ENCODE measurements at regions not wholly inside any gene's neighbourhood (a gene's known extent, or its start where the extent isn't known, plus 50 kb on each side); places are given as distances from the start of the nearest gene placed in this dataset.

DNA sequence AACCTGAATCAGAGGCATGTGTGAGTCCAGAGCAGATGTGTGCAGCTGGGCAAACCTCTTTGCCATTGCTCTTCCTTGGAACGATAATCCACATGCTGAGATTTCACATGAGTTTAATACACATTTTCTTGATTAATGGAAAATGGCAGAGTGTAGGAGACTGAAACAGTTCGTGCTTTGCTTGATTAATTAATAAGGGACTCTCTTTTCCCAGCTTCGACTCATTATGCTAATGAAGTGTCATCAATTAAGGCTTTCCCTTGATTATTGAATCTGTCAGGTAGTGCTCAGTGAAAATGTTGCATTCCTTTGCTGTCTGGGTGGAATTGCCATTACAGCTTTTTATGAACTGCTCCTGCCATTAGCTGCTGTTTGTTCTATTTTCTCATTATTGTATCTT is 487.7 kb upstream of the NOVA1 start:
- intact Hi-C loops (cut with DNase I): no loop called here
- TF ChIP-seq, protein P1, sequence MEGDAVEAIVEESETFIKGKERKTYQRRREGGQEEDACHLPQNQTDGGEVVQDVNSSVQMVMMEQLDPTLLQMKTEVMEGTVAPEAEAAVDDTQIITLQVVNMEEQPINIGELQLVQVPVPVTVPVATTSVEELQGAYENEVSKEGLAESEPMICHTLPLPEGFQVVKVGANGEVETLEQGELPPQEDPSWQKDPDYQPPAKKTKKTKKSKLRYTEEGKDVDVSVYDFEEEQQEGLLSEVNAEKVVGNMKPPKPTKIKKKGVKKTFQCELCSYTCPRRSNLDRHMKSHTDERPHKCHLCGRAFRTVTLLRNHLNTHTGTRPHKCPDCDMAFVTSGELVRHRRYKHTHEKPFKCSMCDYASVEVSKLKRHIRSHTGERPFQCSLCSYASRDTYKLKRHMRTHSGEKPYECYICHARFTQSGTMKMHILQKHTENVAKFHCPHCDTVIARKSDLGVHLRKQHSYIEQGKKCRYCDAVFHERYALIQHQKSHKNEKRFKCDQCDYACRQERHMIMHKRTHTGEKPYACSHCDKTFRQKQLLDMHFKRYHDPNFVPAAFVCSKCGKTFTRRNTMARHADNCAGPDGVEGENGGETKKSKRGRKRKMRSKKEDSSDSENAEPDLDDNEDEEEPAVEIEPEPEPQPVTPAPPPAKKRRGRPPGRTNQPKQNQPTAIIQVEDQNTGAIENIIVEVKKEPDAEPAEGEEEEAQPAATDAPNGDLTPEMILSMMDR (IDR thresholded peaks at IDR 0.05): no peak
- TF ChIP-seq POLR2A (IDR thresholded peaks at IDR 0.05): no peak
- 67 to 74% methylated on average over 3 of the region's 3 CpGs for WGBS, 2 donors
- Histone ChIP-seq H3K4me1 (no peaks in the 10 kb centered on the region), H3K4me3 (replicated peaks in 1 of 3) (no peak overlapping the region), H3K9me3 (no peaks in the 10 kb centered on the region), H3K36me3 (no peaks in the 10 kb centered on the region), H3K27me3 (no peaks in the 10 kb centered on the region), H3K27ac (no peak overlapping the region)
- no peak for DNase-seq

DNA sequence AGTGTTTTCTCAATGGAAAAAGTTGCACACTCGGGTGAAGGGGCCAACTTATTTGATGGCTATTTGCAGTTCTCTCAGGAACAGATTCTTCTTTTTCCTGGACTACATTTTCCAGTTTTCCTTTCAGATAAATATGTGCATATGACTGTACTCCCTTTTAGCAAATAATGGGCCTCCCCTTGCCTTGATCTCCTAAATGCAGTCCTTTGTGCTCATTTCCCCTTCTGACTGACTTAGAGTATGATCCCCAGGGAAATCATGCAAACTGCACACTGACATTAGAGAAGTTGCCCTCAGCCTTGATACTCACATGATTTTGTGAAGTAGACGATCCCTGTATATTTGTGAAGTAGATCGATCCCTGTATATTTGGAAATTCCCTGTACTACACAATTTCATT is 492.9 kb upstream of the NOVA1 start:
- no peak overlapping the region for H3K4me3 ChIP-seq (replicated peaks in 1 of 3)
- no peaks in the 10 kb centered on the region for H3K27me3 ChIP-seq
- WGBS, 2 donors: 77 to 82% methylated on average over 3 of the region's 3 CpGs
- no peaks in the 10 kb centered on the region for H3K4me1 ChIP-seq
- no peak for DNase-seq
- intact Hi-C loops (cut with DNase I): no loop called here
- no peak overlapping the region for H3K27ac ChIP-seq
- no peak for TF ChIP-seq POLR2A (IDR thresholded peaks at IDR 0.05)
- TF ChIP-seq, protein P1 (IDR thresholded peaks at IDR 0.05): no peak
- H3K9me3 ChIP-seq: no peaks in the 10 kb centered on the region
- no peaks in the 10 kb centered on the region for H3K36me3 ChIP-seq

DNA sequence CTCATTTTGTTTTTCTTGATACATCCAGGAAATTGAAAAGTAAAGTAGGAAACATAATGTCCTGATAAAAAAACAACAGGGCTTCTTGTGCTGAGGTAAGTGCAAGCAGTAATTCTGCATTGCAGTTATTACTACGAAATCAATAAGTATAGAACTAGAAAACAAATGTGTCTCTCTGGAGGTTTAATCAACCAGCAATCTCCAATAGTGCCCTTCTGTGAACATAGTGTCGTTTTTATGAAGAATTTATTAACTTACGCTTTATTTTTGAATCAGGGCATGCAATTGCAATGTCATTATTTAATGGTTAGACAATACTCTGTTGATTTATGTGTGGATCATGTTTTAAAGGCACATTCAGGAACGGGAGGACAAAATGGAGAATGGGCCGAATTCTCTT is 494.1 kb upstream of the NOVA1 start:
- Histone ChIP-seq H3K4me1 (no peaks in the 10 kb centered on the region), H3K27me3 (no peaks in the 10 kb centered on the region), H3K27ac (no peak overlapping the region), H3K4me3 (replicated peaks in 1 of 3) (no peak overlapping the region), H3K36me3 (no peaks in the 10 kb centered on the region), H3K9me3 (no peaks in the 10 kb centered on the region)
- TF ChIP-seq, protein P1 (IDR thresholded peaks at IDR 0.05): no peak
- no peak for TF ChIP-seq POLR2A (IDR thresholded peaks at IDR 0.05)
- intact Hi-C loops (cut with DNase I): no loop called here
- DNase-seq: no peak
- WGBS, 2 donors: 70 to 71% methylated on average over 5 of the region's 5 CpGs

DNA sequence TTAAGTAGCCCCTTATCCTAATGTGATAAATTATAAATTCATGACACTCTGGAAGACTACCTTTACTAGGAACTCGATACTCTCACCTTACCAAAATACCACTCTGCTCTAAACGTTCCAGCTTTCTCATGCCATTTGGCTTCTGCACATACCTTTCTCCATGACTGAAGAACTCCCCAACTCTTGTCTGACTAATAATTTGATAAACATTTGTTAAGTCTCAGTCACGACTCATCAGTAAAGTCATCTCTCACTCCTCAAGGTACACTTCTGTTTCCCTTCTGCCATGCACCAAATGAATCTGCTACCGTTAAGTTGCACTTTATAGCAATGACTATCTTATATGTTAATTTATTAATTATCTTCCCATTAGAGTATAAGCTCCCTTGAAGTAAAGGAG is 498.3 kb upstream of the NOVA1 start:
- no peak for TF ChIP-seq POLR2A (IDR thresholded peaks at IDR 0.05)
- TF ChIP-seq, protein P1 (IDR thresholded peaks at IDR 0.05): no peak
- Histone ChIP-seq H3K27me3 (no peaks in the 10 kb centered on the region), H3K27ac (no peak overlapping the region), H3K4me3 (replicated peaks in 1 of 3) (no peak overlapping the region), H3K9me3 (no peaks in the 10 kb centered on the region), H3K4me1 (no peaks in the 10 kb centered on the region), H3K36me3 (no peaks in the 10 kb centered on the region)
- intact Hi-C loops (cut with DNase I): no loop called here
- DNase-seq: no peak
- WGBS, 2 donors: 85 to 86% methylated on average over 4 of the region's 4 CpGs

DNA sequence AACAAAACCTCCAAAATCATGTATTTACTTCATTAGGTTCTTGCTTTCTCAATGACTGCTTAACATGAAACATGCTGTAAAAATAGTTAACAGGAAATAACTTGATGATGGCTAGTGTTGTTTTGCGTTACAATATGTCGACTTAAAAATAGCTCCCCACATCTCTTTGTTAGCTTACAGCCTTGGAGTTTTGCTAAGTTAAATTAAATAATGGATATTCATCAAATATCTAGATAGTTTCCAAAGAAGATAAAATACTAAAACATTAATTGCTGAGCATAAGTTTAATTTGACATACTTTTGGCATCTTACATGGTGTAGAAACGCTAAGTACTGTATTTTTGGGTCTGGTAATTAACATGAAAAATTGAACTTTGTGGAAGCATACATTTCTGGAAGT is 500.6 kb upstream of the NOVA1 start:
- H3K27me3 ChIP-seq: no peaks in the 10 kb centered on the region
- no peak for DNase-seq
- H3K9me3 ChIP-seq: no peaks in the 10 kb centered on the region
- 39 to 46% methylated on average over 3 of the region's 3 CpGs for WGBS, 2 donors
- TF ChIP-seq, protein P1 (IDR thresholded peaks at IDR 0.05): no peak
- no peak for TF ChIP-seq POLR2A (IDR thresholded peaks at IDR 0.05)
- intact Hi-C loops (cut with DNase I): no loop called here
- no peak overlapping the region for H3K4me3 ChIP-seq (replicated peaks in 1 of 3)
- H3K4me1 ChIP-seq: no peaks in the 10 kb centered on the region
- H3K36me3 ChIP-seq: no peaks in the 10 kb centered on the region
- H3K27ac ChIP-seq: no peak overlapping the region

Measured in thyroid gland (tissue), 4 donors.